Lower leg skin (tissue), 4 donors: ENCODE measurements at regions not wholly inside any gene's neighbourhood (a gene's known extent, or its start where the extent isn't known, plus 50 kb on each side); places are given as distances from the start of the nearest gene placed in this dataset.

Experiments
- DNase-seq, 2 donors: peaks; one replicate each; pipeline ENCODE4 v3.0.0-alpha.2; 2019; ENCODE audit warnings: low spot score in 2 of 2
- H3K4me3 ChIP-seq: fragments of 200-600 bp; sonication (generic); 2 replicates; pipeline ENCODE4 v1.5.1; 2017; ENCODE audit warnings: mild to moderate bottlenecking, low read depth; ENCODE audit not compliant: poor library complexity, severe bottlenecking
- CTCF ChIP-seq, 3 donors: fragments of 450-650 bp; IDR thresholded peaks; one replicate each; pipeline ENCODE4 v1.5.1; 2016; ENCODE audit warnings: antibody characterized with exemption in 3 of 3, mild to moderate bottlenecking in 3 of 3, moderate library complexity in 2 of 3
- POLR2A ChIP-seq, 2 donors: fragments of 450-650 bp; IDR thresholded peaks; one replicate each; pipeline ENCODE4 v1.6.1; 2016 to 2017; ENCODE audit warnings: antibody characterized with exemption in 2 of 2, mild to moderate bottlenecking in 1 of 2, moderate library complexity in 1 of 2
- WGBS, 2 donors: methylation state at CpG; one replicate each; pipeline ENCODE4 v1.1.5; 2018; 5-methylcytosine and 5-hydroxymethylcytosine counted together
- intact Hi-C: fragments of 100-400 bp; cut with DNase I; formaldehyde crosslinking; loops from one replicate; pipeline ENCODE4 v1.15.0; 2023; ENCODE audit warnings: low total_unique reads

DNA sequence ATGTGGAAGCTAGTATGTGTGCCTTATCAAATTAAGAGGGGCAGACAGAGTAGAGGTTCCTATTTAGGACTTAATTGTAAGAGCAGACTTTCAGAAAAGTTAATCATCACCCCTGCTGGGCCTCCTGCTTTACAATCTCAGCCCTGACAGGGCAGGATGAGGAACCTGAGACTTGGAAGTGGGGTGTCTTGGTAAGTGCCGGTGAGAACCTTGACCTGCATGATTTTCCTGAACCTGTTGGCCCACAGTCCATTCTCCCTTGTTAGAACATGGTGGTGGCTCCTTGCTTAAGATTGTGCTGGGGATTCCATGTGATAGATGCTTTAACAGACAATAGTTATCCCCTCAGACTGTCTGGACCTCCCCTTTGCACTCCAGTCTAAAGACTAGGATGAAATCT is 141.7 kb upstream of the TMEM72 start:
- 38 to 76% methylated on average over 1 of the region's 1 CpG for WGBS, 2 donors
- TF ChIP-seq CTCF (IDR thresholded peaks at IDR 0.05) (no peak), POLR2A (IDR thresholded peaks at IDR 0.05) (no peak)
- intact Hi-C loops: no loop called here
- peak in 1 of 2 donors; percentile 13 for DNase-seq
- no peak overlapping the region for H3K4me3 ChIP-seq

- WGBS, 2 donors: 73 to 81% methylated on average over 2 of the region's 2 CpGs
- no peak for DNase-seq
- no peak for TF ChIP-seq CTCF (IDR thresholded peaks at IDR 0.05)
- no peak for TF ChIP-seq POLR2A (IDR thresholded peaks at IDR 0.05)
- no peak overlapping the region for H3K4me3 ChIP-seq
- intact Hi-C loops: no loop called here
These were observed 139.7 kb upstream of the TMEM72 start for GRCh38 chr10:44771233-44771995.

- intact Hi-C loops: no loop called here
- no peak for TF ChIP-seq CTCF (IDR thresholded peaks at IDR 0.05)
- TF ChIP-seq POLR2A (IDR thresholded peaks at IDR 0.05): no peak
- no peak overlapping the region for H3K4me3 ChIP-seq
- 89 to 92% methylated on average over 19 of the region's 19 CpGs for WGBS, 2 donors
- no peak for DNase-seq
These were observed 137.6 kb upstream of the TMEM72 start for GRCh38 chr10:44773565-44773964.

DNA sequence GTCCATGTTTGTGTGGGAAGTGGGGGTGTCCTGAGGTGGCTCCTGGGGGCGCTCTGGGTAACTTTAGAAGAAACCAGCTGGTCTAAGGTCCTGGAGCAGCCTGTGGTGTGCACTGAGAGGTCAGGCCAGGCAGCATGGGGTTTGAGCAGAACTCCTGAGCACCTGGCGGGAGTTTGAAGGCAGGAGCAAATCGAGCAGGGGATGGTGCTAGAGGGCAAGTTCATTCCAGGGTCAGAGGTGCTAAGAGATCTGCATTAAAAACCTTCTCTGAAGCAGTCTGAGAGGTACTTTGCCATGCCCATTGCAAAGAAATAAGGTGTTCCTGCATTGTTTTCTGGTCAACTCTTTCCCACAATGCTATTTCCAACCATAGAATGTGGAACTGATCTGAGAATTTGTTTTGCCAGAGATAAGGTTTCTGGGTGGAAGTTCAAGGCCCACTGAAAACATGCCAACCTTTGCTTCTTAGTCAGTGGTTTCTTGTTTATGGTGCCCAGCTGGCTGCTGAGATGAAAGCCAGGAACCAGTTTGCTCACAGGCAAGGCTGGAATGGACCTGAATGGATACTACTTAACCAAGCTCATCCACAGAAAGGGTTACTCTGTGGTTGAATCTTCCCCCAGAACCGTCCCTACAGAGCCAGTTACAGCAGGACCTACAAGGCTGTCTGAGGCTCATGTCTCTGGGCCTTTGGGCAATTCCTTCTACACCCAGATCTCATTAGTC is 136.3 kb upstream of the TMEM72 start:
- WGBS, 2 donors: 50 to 63% methylated on average over 4 of the region's 4 CpGs

DNA sequence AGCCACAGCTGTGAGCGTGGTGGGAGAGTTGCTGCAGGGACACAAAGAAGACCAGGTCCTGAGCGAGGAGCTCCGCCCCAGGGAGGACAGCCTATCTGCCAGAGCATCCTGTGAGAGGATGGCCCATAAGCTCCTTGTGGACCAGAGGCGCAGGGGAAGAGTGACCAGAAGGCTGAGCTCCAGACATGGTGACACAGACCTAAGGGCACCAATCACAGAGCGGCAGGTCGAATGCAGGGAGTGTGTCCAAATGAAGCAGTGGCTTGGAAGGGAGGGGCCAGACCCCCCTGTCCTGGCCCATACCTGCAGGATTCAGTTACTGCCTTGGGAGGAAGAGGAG is 135.8 kb upstream of the TMEM72 start:
- DNase-seq: no peak
- H3K4me3 ChIP-seq: no peak overlapping the region
- WGBS, 2 donors: 89 to 90% methylated on average over 5 to 6 of the region's 6 CpGs
- TF ChIP-seq CTCF (IDR thresholded peaks at IDR 0.05): no peak
- TF ChIP-seq POLR2A (IDR thresholded peaks at IDR 0.05): no peak
- intact Hi-C loops: no loop called here

More for the DNA sequence above, 136.3 kb upstream of the TMEM72 start:
- TF ChIP-seq CTCF (IDR thresholded peaks at IDR 0.05) (no peak), POLR2A (IDR thresholded peaks at IDR 0.05) (no peak)
- DNase-seq: no peak
- intact Hi-C loops: no loop called here
- no peak overlapping the region for H3K4me3 ChIP-seq
